ENCODE measurements at regions not wholly inside any gene's neighbourhood (a gene's known extent, or its start where the extent isn't known, plus 50 kb on each side); places are given as distances from the start of the nearest gene placed in this dataset.

- TF ChIP-seq CTCF (IDR thresholded peaks at IDR 0.05; ENCODE audit: extremely low read depth in 1 of 2, insufficient read depth in 1 of 2, low read depth in 1 of 2, low read length in 2 of 2) (no peak), POLR2A (IDR thresholded peaks at IDR 0.05; ENCODE audit: low read depth, low read length) (no peak), EZH2 (IDR thresholded peaks at IDR 0.05; ENCODE audit: borderline replicate concordance, low read depth, low read length, severe bottlenecking) (no peak), POLR2AphosphoS5 (IDR thresholded peaks at IDR 0.05; ENCODE audit: insufficient read depth, low read depth, low read length) (no peak), MYC (IDR thresholded peaks at IDR 0.05; ENCODE audit: low read depth, low read length) (no peak)
These were observed 120.2 kb downstream of the FAM53A start for GRCh38 chr4:1563768-1564485.

Data from endothelial cell of umbilical vein (primary cell).